GM23248 (cell line): ENCODE measurements at regions not wholly inside any gene's neighbourhood (a gene's known extent, or its start where the extent isn't known, plus 50 kb on each side); places are given as distances from the start of the nearest gene placed in this dataset.

Experiments
- EZH2 ChIP-seq: fragments of 200-600 bp; sonication (generic); IDR thresholded peaks from 2 replicates; pipeline ENCODE4 v1.6.1; 2018; ENCODE audit warnings: antibody characterized with exemption, mild to moderate bottlenecking; ENCODE audit not compliant: insufficient read depth, poor library complexity, severe bottlenecking
- EZH2phosphoT487 ChIP-seq: fragments of 200-600 bp; sonication (generic); IDR thresholded peaks from 2 replicates; pipeline ENCODE4 v1.6.1; 2018; ENCODE audit warnings: antibody characterized with exemption, moderate library complexity, mild to moderate bottlenecking, low read depth; ENCODE audit not compliant: insufficient read depth

DNA sequence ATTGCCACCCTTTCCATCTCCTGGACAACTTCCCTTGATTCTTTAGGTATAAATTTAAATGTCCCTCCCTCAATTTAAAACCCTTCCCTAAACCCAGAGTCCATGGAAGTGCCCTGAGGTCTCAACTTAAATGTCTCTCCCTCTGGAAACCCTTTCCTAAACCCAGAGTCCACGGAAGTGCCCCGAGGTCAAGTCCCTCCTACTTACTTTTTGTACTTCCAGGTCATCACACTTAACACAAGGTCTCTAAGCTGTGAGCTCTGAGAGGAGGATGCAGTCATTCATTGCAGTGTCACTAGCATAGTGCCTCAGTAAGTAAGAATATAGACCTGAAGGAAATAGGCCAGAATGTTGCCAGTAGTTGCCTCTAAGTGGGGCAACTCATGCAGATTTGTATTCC, 78.2 kb upstream of the BNC1 start:
- no peak for TF ChIP-seq EZH2phosphoT487
- no peak for TF ChIP-seq EZH2
